H1 (cell line): ENCODE measurements at regions not wholly inside any gene's neighbourhood (a gene's known extent, or its start where the extent isn't known, plus 50 kb on each side); places are given as distances from the start of the nearest gene placed in this dataset.

Experiments
- CBX5 ChIP-seq: fragments of 300-800, 300-1000 bp; sonication (generic); IDR thresholded peaks from 2 replicates; pipeline ENCODE4 v1.7.1; 2016; ENCODE audit warnings: antibody characterized with exemption, low read length, low read depth
- CREB1 ChIP-seq: IDR thresholded peaks from 2 replicates; pipeline ENCODE4 v1.6.1; 2012; ENCODE audit warnings: inconsistent platforms
- GABPA ChIP-seq: IDR thresholded peaks from 2 replicates; pipeline ENCODE4 v1.6.1; 2011; ENCODE audit warnings: mild to moderate bottlenecking, low read length, moderate library complexity, borderline replicate concordance; ENCODE audit not compliant: insufficient read depth
- JUND ChIP-seq: IDR thresholded peaks from 2 replicates; pipeline ENCODE4 v1.6.1; 2011; ENCODE audit warnings: mild to moderate bottlenecking, improper control_type of control experiment, low read length
- NRF1 ChIP-seq: IDR thresholded peaks from 2 replicates; pipeline ENCODE4 v1.6.1; 2011; ENCODE audit warnings: mild to moderate bottlenecking, low read depth, low read length, improper control_type of control experiment
- POLR2A ChIP-seq, 2 experiments: IDR thresholded peaks; 1 replicate in 1 of 2; 2 replicates in 1 of 2; pipeline ENCODE4 v1.6.1; 2011; ENCODE audit warnings: low read depth in 2 of 2, low read length in 2 of 2, mild to moderate bottlenecking in 2 of 2; ENCODE audit errors: control extremely low read depth in 1 of 2
- POLR2AphosphoS5 ChIP-seq: IDR thresholded peaks from 2 replicates; pipeline ENCODE4 v1.6.1; 2011; ENCODE audit warnings: low read depth, low read length
- RNF2 ChIP-seq: fragments of 200-900, 300-1000 bp; sonication (generic); IDR thresholded peaks from 2 replicates; pipeline ENCODE4 v1.7.1; 2016; ENCODE audit warnings: borderline replicate concordance, low read depth, mild to moderate bottlenecking, antibody characterized with exemption, low read length; ENCODE audit not compliant: poor library complexity, severe bottlenecking; ENCODE audit errors: missing control alignments
- SAP30 ChIP-seq: fragments of 300-600 bp; sonication (generic); IDR thresholded peaks from 2 replicates; pipeline ENCODE4 v1.7.1; 2012; ENCODE audit warnings: low read length, moderate library complexity, mild to moderate bottlenecking, inconsistent platforms; ENCODE audit not compliant: insufficient read depth, insufficient replicate concordance
- SIN3A ChIP-seq, 2 experiments: IDR thresholded peaks in 1 of 2; conservative IDR thresholded peaks in 1 of 2; 2 replicates each; pipeline ENCODE4 v1.6.1; 2011 to 2012; ENCODE audit warnings: low read length in 2 of 2, improper control_type of control experiment in 1 of 2, low read depth in 1 of 2, mild to moderate bottlenecking in 1 of 2
- SIX5 ChIP-seq: IDR thresholded peaks from 2 replicates; pipeline ENCODE4 v1.6.1; 2011; ENCODE audit warnings: mild to moderate bottlenecking, low read depth, low read length
- USF2 ChIP-seq: IDR thresholded peaks from 2 replicates; pipeline ENCODE4 v1.6.1; 2011; ENCODE audit warnings: low read length, improper control_type of control experiment
- TF ChIP-seq, protein P1 (sequence below), 3 experiments: IDR thresholded peaks; 1 replicate in 2 of 3; 2 replicates in 1 of 3; pipeline versions ENCODE4 v1.5.1 to v1.6.1; 2011; ENCODE audit warnings: low read length in 3 of 3, mild to moderate bottlenecking in 3 of 3, inconsistent platforms in 2 of 3, low read depth in 1 of 3, moderate library complexity in 1 of 3; ENCODE audit not compliant: insufficient read depth in 1 of 3; ENCODE audit errors: control extremely low read depth in 1 of 3

GRCh38 chr3:154015307-154015706 is 105.9 kb upstream of the ARHGEF26 start:
- TF ChIP-seq SIX5: no peak
- no peak for TF ChIP-seq POLR2A (IDR thresholded peaks at IDR 0.05; ENCODE audit: control extremely low read depth in 1 of 2, low read depth in 2 of 2, low read length in 2 of 2)
- no peak for TF ChIP-seq NRF1
- TF ChIP-seq CBX5: no peak
- no peak for TF ChIP-seq RNF2
- TF ChIP-seq USF2: no peak
- no peak for TF ChIP-seq JUND
- no peak for TF ChIP-seq CREB1
- TF ChIP-seq SAP30: no peak
- TF ChIP-seq, protein P1, sequence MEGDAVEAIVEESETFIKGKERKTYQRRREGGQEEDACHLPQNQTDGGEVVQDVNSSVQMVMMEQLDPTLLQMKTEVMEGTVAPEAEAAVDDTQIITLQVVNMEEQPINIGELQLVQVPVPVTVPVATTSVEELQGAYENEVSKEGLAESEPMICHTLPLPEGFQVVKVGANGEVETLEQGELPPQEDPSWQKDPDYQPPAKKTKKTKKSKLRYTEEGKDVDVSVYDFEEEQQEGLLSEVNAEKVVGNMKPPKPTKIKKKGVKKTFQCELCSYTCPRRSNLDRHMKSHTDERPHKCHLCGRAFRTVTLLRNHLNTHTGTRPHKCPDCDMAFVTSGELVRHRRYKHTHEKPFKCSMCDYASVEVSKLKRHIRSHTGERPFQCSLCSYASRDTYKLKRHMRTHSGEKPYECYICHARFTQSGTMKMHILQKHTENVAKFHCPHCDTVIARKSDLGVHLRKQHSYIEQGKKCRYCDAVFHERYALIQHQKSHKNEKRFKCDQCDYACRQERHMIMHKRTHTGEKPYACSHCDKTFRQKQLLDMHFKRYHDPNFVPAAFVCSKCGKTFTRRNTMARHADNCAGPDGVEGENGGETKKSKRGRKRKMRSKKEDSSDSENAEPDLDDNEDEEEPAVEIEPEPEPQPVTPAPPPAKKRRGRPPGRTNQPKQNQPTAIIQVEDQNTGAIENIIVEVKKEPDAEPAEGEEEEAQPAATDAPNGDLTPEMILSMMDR (IDR thresholded peaks at IDR 0.05; ENCODE audit: control extremely low read depth in 1 of 3, insufficient read depth in 1 of 3, low read depth in 1 of 3, low read length in 3 of 3): no peak
- TF ChIP-seq SIN3A (conservative IDR thresholded peaks at IDR 0.05 in 1 of 2, IDR thresholded peaks at IDR 0.05 in 1 of 2; ENCODE audit: low read depth in 1 of 2, low read length in 2 of 2): no peak
- no peak for TF ChIP-seq GABPA
- TF ChIP-seq POLR2AphosphoS5: no peak
